Thyroid gland (tissue), 4 donors: ENCODE measurements at regions not wholly inside any gene's neighbourhood (a gene's known extent, or its start where the extent isn't known, plus 50 kb on each side); places are given as distances from the start of the nearest gene placed in this dataset.

Experiments
- DNase-seq, 2 donors: peaks; one replicate each; pipeline ENCODE4 v3.0.0-alpha.2; 2019
- H3K27ac ChIP-seq, 3 donors: fragments of 200-600 bp; sonication (generic); 1 replicate in 2 of 3; 2 replicates in 1 of 3; pipeline ENCODE4 v1.5.1; 2016 to 2019; ENCODE audit warnings: mild to moderate bottlenecking in 1 of 3, moderate library complexity in 1 of 3
- H3K27me3 ChIP-seq: fragments of 200-600 bp; sonication (generic); one replicate; pipeline ENCODE4 v1.5.1; 2019
- H3K36me3 ChIP-seq, 2 donors: fragments of 200-600 bp; sonication (generic); one replicate each; pipeline ENCODE4 v1.5.1; 2016 to 2019
- H3K4me1 ChIP-seq, 2 donors: fragments of 200-600 bp; sonication (generic); one replicate each; pipeline ENCODE4 v1.5.1; 2017 to 2019
- H3K4me3 ChIP-seq, 3 donors: fragments of 200-600 bp; sonication (generic); replicated peaks in 1 of 3; 1 replicate in 2 of 3; 2 replicates in 1 of 3; pipeline ENCODE4 v1.5.1; 2016; ENCODE audit warnings: mild to moderate bottlenecking in 1 of 3
- H3K9me3 ChIP-seq: fragments of 200-600 bp; sonication (generic); one replicate; pipeline ENCODE4 v1.5.1; 2017
- POLR2A ChIP-seq, 2 donors: fragments of 450-650 bp; IDR thresholded peaks; one replicate each; pipeline ENCODE4 v1.6.1; 2017; ENCODE audit warnings: antibody characterized with exemption in 2 of 2, mild to moderate bottlenecking in 2 of 2, moderate library complexity in 1 of 2
- WGBS, 2 donors: methylation state at CpG; one replicate each; pipeline ENCODE4 v1.1.5; 2017; 5-methylcytosine and 5-hydroxymethylcytosine counted together
- intact Hi-C: fragments of 100-400 bp; cut with DNase I; formaldehyde crosslinking; loops from one replicate; pipeline ENCODE4 v1.15.1; 2023
- TF ChIP-seq, protein P1 (sequence below), 6 experiments: fragments of 200-600 bp in 3 of 6; fragments of 450-650 bp in 3 of 6; sonication (generic) in 3 of 6; IDR thresholded peaks; one replicate each; pipeline ENCODE4 v1.5.1; 2016 to 2019; ENCODE audit warnings: antibody characterized with exemption in 6 of 6, mild to moderate bottlenecking in 2 of 6, inconsistent platforms in 1 of 6, moderate library complexity in 1 of 6

GRCh38 chr10:55191236-55191860 lies 390.3 kb upstream of the PCDH15 start:
- 79% methylated on average over 2 of the region's 2 CpGs for WGBS, 2 donors
- TF ChIP-seq, protein P1, sequence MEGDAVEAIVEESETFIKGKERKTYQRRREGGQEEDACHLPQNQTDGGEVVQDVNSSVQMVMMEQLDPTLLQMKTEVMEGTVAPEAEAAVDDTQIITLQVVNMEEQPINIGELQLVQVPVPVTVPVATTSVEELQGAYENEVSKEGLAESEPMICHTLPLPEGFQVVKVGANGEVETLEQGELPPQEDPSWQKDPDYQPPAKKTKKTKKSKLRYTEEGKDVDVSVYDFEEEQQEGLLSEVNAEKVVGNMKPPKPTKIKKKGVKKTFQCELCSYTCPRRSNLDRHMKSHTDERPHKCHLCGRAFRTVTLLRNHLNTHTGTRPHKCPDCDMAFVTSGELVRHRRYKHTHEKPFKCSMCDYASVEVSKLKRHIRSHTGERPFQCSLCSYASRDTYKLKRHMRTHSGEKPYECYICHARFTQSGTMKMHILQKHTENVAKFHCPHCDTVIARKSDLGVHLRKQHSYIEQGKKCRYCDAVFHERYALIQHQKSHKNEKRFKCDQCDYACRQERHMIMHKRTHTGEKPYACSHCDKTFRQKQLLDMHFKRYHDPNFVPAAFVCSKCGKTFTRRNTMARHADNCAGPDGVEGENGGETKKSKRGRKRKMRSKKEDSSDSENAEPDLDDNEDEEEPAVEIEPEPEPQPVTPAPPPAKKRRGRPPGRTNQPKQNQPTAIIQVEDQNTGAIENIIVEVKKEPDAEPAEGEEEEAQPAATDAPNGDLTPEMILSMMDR (IDR thresholded peaks at IDR 0.05): no peak
- TF ChIP-seq POLR2A (IDR thresholded peaks at IDR 0.05): no peak
- Histone ChIP-seq H3K27me3 (no peaks in the 10 kb centered on the region), H3K4me1 (no peaks in the 10 kb centered on the region), H3K9me3 (no peaks in the 10 kb centered on the region), H3K4me3 (no peak overlapping the region), H3K36me3 (no peaks in the 10 kb centered on the region), H3K27ac (no peak overlapping the region)
- intact Hi-C loops: no loop called here
- no peak for DNase-seq

DNA sequence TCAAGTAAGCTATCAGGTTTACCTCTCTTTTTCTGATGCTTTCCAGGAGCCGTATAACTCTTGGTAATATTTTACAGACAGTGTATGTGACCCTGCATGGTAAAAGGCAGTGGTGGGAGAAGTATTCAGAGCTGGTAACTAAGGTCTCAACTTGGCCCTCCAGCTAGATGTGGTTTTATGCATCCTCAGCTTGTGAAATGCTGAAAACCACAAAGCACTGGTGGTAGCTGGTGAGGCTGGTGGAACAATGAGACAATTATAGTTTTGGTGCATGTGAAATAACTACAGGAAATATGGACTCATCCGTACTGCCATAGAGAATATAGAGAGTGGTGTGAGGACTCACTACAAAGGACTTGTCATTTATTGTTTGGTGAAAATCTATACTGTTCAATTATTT lies 383.0 kb upstream of the PCDH15 start:
- H3K27me3 ChIP-seq: no peaks in the 10 kb centered on the region
- intact Hi-C loops: no loop called here
- H3K4me3 ChIP-seq: no peak overlapping the region
- no peak overlapping the region for H3K27ac ChIP-seq
- no peaks in the 10 kb centered on the region for H3K9me3 ChIP-seq
- no peaks in the 10 kb centered on the region for H3K36me3 ChIP-seq
- no peaks in the 10 kb centered on the region for H3K4me1 ChIP-seq
- WGBS, 2 donors: 74 to 88% methylated on average over 2 of the region's 2 CpGs
- DNase-seq: no peak
- TF ChIP-seq, protein P1 (IDR thresholded peaks at IDR 0.05): no peak
- no peak for TF ChIP-seq POLR2A (IDR thresholded peaks at IDR 0.05)

GRCh38 chr10:55180357-55180756 lies 379.3 kb upstream of the PCDH15 start:
- no peak for TF ChIP-seq POLR2A (IDR thresholded peaks at IDR 0.05)
- TF ChIP-seq, protein P1 (IDR thresholded peaks at IDR 0.05): no peak
- Histone ChIP-seq H3K27ac (no peak overlapping the region), H3K27me3 (no peaks in the 10 kb centered on the region), H3K9me3 (no peaks in the 10 kb centered on the region), H3K4me1 (no peaks in the 10 kb centered on the region), H3K4me3 (no peak overlapping the region), H3K36me3 (no peaks in the 10 kb centered on the region)
- 91 to 95% methylated on average over 1 of the region's 1 CpG for WGBS, 2 donors
- DNase-seq: no peak
- intact Hi-C loops: no loop called here

DNA sequence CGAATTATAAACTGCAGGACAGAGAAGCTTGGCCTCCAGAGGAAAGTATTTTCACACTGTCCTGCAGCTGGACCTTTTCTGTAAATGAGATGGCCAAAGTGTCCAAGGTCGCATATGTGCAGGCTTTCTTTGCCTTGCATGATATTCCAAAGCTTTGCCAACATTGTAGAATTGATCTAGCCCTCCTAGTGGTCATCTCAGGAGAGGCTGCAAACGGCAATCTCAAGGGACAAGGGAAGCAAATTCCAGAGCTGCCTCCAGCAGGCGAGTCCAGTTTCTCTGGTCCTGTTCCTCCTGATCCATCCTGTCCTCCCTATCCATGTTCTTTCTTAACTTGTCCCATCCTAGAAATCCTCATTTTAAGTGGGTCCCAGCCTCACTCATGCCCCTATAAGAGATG lies 373.4 kb upstream of the PCDH15 start:
- DNase-seq: no peak
- no peaks in the 10 kb centered on the region for H3K4me1 ChIP-seq
- H3K36me3 ChIP-seq: no peaks in the 10 kb centered on the region
- no peaks in the 10 kb centered on the region for H3K27me3 ChIP-seq
- intact Hi-C loops: no loop called here
- 45 to 48% methylated on average over 4 of the region's 4 CpGs for WGBS, 2 donors
- H3K9me3 ChIP-seq: no peaks in the 10 kb centered on the region
- TF ChIP-seq, protein P1 (IDR thresholded peaks at IDR 0.05): no peak
- no peak for TF ChIP-seq POLR2A (IDR thresholded peaks at IDR 0.05)
- H3K27ac ChIP-seq: no peak overlapping the region
- no peak overlapping the region for H3K4me3 ChIP-seq

DNA sequence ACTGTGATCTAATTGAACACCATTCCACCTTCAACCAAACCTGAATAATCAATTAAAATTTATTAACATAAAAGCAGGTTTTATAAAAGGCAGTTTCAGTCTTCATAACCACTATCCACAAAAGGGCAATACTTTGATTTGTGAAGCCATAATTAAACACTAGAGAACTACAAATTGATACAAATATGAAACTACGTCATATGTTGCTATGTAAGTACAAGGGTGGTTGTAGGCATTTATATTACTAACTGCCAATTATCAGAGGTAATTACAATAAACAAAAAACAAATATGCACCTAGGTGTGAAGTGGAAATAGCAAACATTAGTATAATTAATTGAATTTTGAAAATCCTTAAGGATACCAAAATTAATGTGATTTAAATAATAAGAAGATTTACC lies 368.5 kb upstream of the PCDH15 start:
- 95 to 98% methylated on average over 1 of the region's 1 CpG for WGBS, 2 donors
- no peak for DNase-seq
- no peaks in the 10 kb centered on the region for H3K9me3 ChIP-seq
- intact Hi-C loops: no loop called here
- H3K27ac ChIP-seq: no peak overlapping the region
- H3K36me3 ChIP-seq: no peaks in the 10 kb centered on the region
- H3K4me3 ChIP-seq: no peak overlapping the region
- H3K4me1 ChIP-seq: no peaks in the 10 kb centered on the region
- H3K27me3 ChIP-seq: no peaks in the 10 kb centered on the region
- TF ChIP-seq, protein P1 (IDR thresholded peaks at IDR 0.05): no peak
- no peak for TF ChIP-seq POLR2A (IDR thresholded peaks at IDR 0.05)
